WTC11 (cell line): ENCODE measurements at regions not wholly inside any gene's neighbourhood (a gene's known extent, or its start where the extent isn't known, plus 50 kb on each side); places are given as distances from the start of the nearest gene placed in this dataset.

Source experiments
- ATAC-seq: fragments of 200-7000 bp; cut with Tn5 transposase; 2 replicates; pipeline ENCODE4 v1.10.0; 2021; ENCODE audit warnings: mild to moderate bottlenecking, moderate library complexity
- CTCF ChIA-PET: fragments of 300-600 bp; sonication (Branson Sonifier 250); formaldehyde crosslinking; loops from one replicate; lab custom pipeline; 2021; ENCODE audit warnings: antibody characterized with exemption; lab: Charles Lee
- POLR2A ChIA-PET: fragments of 350-600 bp; sonication (Branson Sonifier 250); formaldehyde crosslinking; loops from one replicate; lab custom pipeline; 2021; ENCODE audit warnings: antibody characterized with exemption; lab: Charles Lee
- DNase-seq: peaks from one replicate; pipeline ENCODE4 v3.0.0; 2021; ENCODE audit warnings: low spot score
- H3K27ac Mint-ChIP-seq: 2 replicates; pipeline ENCODE4 v1.8.0; 2021; ENCODE audit warnings: mixed read lengths
- H3K27me3 Mint-ChIP-seq: 2 replicates; pipeline ENCODE4 v1.8.0; 2021; ENCODE audit warnings: low read depth, mild to moderate bottlenecking, moderate library complexity, mixed read lengths
- H3K36me3 Mint-ChIP-seq: 2 replicates; pipeline ENCODE4 v1.8.0; 2021; ENCODE audit warnings: mixed read lengths
- H3K4me1 Mint-ChIP-seq: 2 replicates; pipeline ENCODE4 v1.8.0; 2022; ENCODE audit warnings: mixed read lengths
- H3K4me3 Mint-ChIP-seq: 2 replicates; pipeline ENCODE4 v1.8.0; 2021; ENCODE audit warnings: mild to moderate bottlenecking, moderate library complexity, mixed read lengths
- H3K9me3 Mint-ChIP-seq: 2 replicates; pipeline ENCODE4 v1.8.0; 2021; ENCODE audit warnings: mixed read lengths
- AR ChIP-seq: fragments of 250-450 bp; sonication (Bioruptor Pico); IDR thresholded peaks from 2 replicates; pipeline ENCODE4 v1.9.0; 2021; ENCODE audit warnings: mild to moderate bottlenecking
- ARID4B ChIP-seq: sonication (generic); formaldehyde crosslinking; IDR thresholded peaks from 2 replicates; pipeline ENCODE4 v1.8.0; 2023; ENCODE audit warnings: missing genetic modification reagents, mild to moderate bottlenecking, borderline replicate concordance
- CBFB ChIP-seq: sonication (generic); formaldehyde crosslinking; IDR thresholded peaks from 2 replicates; pipeline ENCODE4 v1.8.1; 2022; ENCODE audit warnings: mild to moderate bottlenecking, low read depth, missing genetic modification reagents
- CREB1 ChIP-seq: sonication (generic); formaldehyde crosslinking; IDR thresholded peaks from 2 replicates; pipeline ENCODE4 v1.8.0; 2023; ENCODE audit warnings: mild to moderate bottlenecking, missing genetic modification reagents
- ERG ChIP-seq: fragments of 250-450 bp; sonication (Bioruptor Pico); IDR thresholded peaks from 2 replicates; pipeline ENCODE4 v1.8.0; 2021; ENCODE audit warnings: mild to moderate bottlenecking
- FOXP4 ChIP-seq: sonication (generic); formaldehyde crosslinking; IDR thresholded peaks from 2 replicates; pipeline ENCODE4 v1.8.0; 2022; ENCODE audit warnings: mild to moderate bottlenecking, missing genetic modification reagents
- HMGXB4 ChIP-seq: sonication (generic); formaldehyde crosslinking; IDR thresholded peaks from 2 replicates; pipeline ENCODE4 v1.8.1; 2023; ENCODE audit warnings: mild to moderate bottlenecking, moderate library complexity, missing genetic modification reagents
- IRF2 ChIP-seq: sonication (generic); formaldehyde crosslinking; IDR thresholded peaks from 2 replicates; pipeline ENCODE4 v1.8.0; 2022; ENCODE audit warnings: low read depth, missing genetic modification reagents, borderline replicate concordance
- JAZF1 ChIP-seq: fragments of 250-450 bp; sonication (Bioruptor Pico); IDR thresholded peaks from 2 replicates; pipeline ENCODE4 v1.9.0; 2021; ENCODE audit warnings: moderate library complexity, mild to moderate bottlenecking, inconsistent platforms
- KAT7 ChIP-seq: sonication (generic); formaldehyde crosslinking; IDR thresholded peaks from 2 replicates; pipeline ENCODE4 v1.8.1; 2023; ENCODE audit warnings: missing genetic modification reagents, mild to moderate bottlenecking, borderline replicate concordance
- NR2C2 ChIP-seq: sonication (generic); formaldehyde crosslinking; IDR thresholded peaks from 2 replicates; pipeline ENCODE4 v1.8.0; 2022; ENCODE audit warnings: mild to moderate bottlenecking, missing genetic modification reagents
- OVOL2 ChIP-seq: fragments of 250-450 bp; sonication (Bioruptor Pico); IDR thresholded peaks from 2 replicates; pipeline ENCODE4 v1.9.0; 2021; ENCODE audit warnings: mild to moderate bottlenecking, borderline replicate concordance
- PREB ChIP-seq: sonication (generic); formaldehyde crosslinking; IDR thresholded peaks from 2 replicates; pipeline ENCODE4 v1.8.1; 2022; ENCODE audit warnings: mild to moderate bottlenecking, missing genetic modification reagents, moderate library complexity, borderline replicate concordance
- RELA ChIP-seq: sonication (generic); formaldehyde crosslinking; IDR thresholded peaks from 2 replicates; pipeline ENCODE4 v1.8.1; 2022; ENCODE audit warnings: missing genetic modification reagents, mild to moderate bottlenecking, borderline replicate concordance
- SMAD4 ChIP-seq: sonication (generic); formaldehyde crosslinking; IDR thresholded peaks from 2 replicates; pipeline ENCODE4 v1.8.0; 2022; ENCODE audit warnings: mild to moderate bottlenecking, missing genetic modification reagents
- TCF7 ChIP-seq: sonication (generic); formaldehyde crosslinking; IDR thresholded peaks from 2 replicates; pipeline ENCODE4 v1.8.0; 2022; ENCODE audit warnings: mild to moderate bottlenecking, low read depth, missing genetic modification reagents, moderate library complexity
- ZBTB21 ChIP-seq: sonication (generic); formaldehyde crosslinking; IDR thresholded peaks from 2 replicates; pipeline ENCODE4 v1.8.1; 2023; ENCODE audit warnings: mild to moderate bottlenecking, missing genetic modification reagents, borderline replicate concordance
- ZNF219 ChIP-seq: sonication (generic); formaldehyde crosslinking; IDR thresholded peaks from 2 replicates; pipeline ENCODE4 v1.8.0; 2023; ENCODE audit warnings: missing genetic modification reagents, mild to moderate bottlenecking, borderline replicate concordance

GRCh38 chr4:63269156-63269555 lies 1140.1 kb downstream of the TECRL start:
- no peaks in the 10 kb centered on the region for H3K27me3 Mint-ChIP-seq

GRCh38 chr4:63233671-63234070 lies 1175.6 kb downstream of the TECRL start:
- no peak for DNase-seq
- Mint-ChIP-seq H3K36me3 (no peaks in the 10 kb centered on the region), H3K27ac (no peak overlapping the region), H3K9me3 (no peaks in the 10 kb centered on the region), H3K4me1 (no peaks in the 10 kb centered on the region), H3K4me3 (no peak overlapping the region), H3K27me3 (no peaks in the 10 kb centered on the region)
- ChIA-PET CTCF (no interaction called here), POLR2A (no interaction called here)
- ATAC-seq = no peak
- no peak for TF ChIP-seq HMGXB4 (CRISPR knock-in tag)
- TF ChIP-seq OVOL2 = no peak
- TF ChIP-seq NR2C2 (CRISPR knock-in tag) = no peak
- TF ChIP-seq CBFB (CRISPR knock-in tag) = no peak
- no peak for TF ChIP-seq TCF7
- no peak for TF ChIP-seq FOXP4 (CRISPR knock-in tag)
- TF ChIP-seq ERG = no peak
- no peak for TF ChIP-seq RELA (CRISPR knock-in tag)
- no peak for TF ChIP-seq JAZF1
- no peak for TF ChIP-seq IRF2
- no peak for TF ChIP-seq CREB1 (CRISPR knock-in tag)
- TF ChIP-seq ZNF219 (CRISPR knock-in tag) = no peak
- TF ChIP-seq SMAD4 (CRISPR knock-in tag) = no peak
- TF ChIP-seq ARID4B (CRISPR knock-in tag) = no peak
- no peak for TF ChIP-seq ZBTB21
- no peak for TF ChIP-seq KAT7 (CRISPR knock-in tag)

More at GRCh38 chr4:63269156-63269555, 1140.1 kb downstream of the TECRL start:
- Mint-ChIP-seq H3K4me1 (no peaks in the 10 kb centered on the region), H3K36me3 (no peaks in the 10 kb centered on the region), H3K4me3 (no peak overlapping the region), H3K27ac (no peak overlapping the region), H3K9me3 (no peaks in the 10 kb centered on the region; the same call in 1 of the 2 replicates)
- no peak for ATAC-seq
- POLR2A ChIA-PET = no interaction called here
- no peak for TF ChIP-seq PREB (CRISPR knock-in tag)
- TF ChIP-seq AR (CRISPR knock-in tag) = no peak
- CTCF ChIA-PET = no interaction called here
- DNase-seq = no peak
